Colonic mucosa (tissue), 4 donors: ENCODE measurements at regions not wholly inside any gene's neighbourhood (a gene's known extent, or its start where the extent isn't known, plus 50 kb on each side); places are given as distances from the start of the nearest gene placed in this dataset.

Experiments
- DNase-seq: peaks from one replicate; pipeline ENCODE4 v3.0.0-alpha.2; 2020
- H3K27ac ChIP-seq: fragments of 200-600 bp; one replicate; pipeline ENCODE4 v1.8.0; 2021
- H3K27me3 ChIP-seq: fragments of 200-600 bp; one replicate; pipeline ENCODE4 v1.8.0; 2021
- H3K36me3 ChIP-seq: fragments of 200-600 bp; one replicate; pipeline ENCODE4 v1.8.0; 2021
- H3K4me1 ChIP-seq: fragments of 200-600 bp; one replicate; pipeline ENCODE4 v1.8.0; 2021; ENCODE audit warnings: mild to moderate bottlenecking
- H3K4me3 ChIP-seq: fragments of 200-600 bp; one replicate; pipeline ENCODE4 v1.8.0; 2021
- H3K9ac ChIP-seq, 2 donors: one replicate each; pipeline ENCODE4 v1.7.0; 2013; ENCODE audit warnings: control low read depth in 2 of 2, low read depth in 2 of 2, low read length in 2 of 2
- H3K9me3 ChIP-seq: fragments of 200-600 bp; one replicate; pipeline ENCODE4 v1.8.0; 2021
- intact Hi-C: fragments of 100-400 bp; cut with DNase I; formaldehyde crosslinking; loops from one replicate; pipeline ENCODE4 v1.14.1; 2022
- TF ChIP-seq, protein P1 (sequence below): fragments of 200-600 bp; IDR thresholded peaks from one replicate; pipeline ENCODE4 v1.8.0; 2022; ENCODE audit warnings: antibody characterized with exemption, mild to moderate bottlenecking
- donor health status: healthy.
- donor health status: DM: no; HTN: no; CAD: no.
- donor health status: DM: no; HTN: no; CAD: no.

DNA sequence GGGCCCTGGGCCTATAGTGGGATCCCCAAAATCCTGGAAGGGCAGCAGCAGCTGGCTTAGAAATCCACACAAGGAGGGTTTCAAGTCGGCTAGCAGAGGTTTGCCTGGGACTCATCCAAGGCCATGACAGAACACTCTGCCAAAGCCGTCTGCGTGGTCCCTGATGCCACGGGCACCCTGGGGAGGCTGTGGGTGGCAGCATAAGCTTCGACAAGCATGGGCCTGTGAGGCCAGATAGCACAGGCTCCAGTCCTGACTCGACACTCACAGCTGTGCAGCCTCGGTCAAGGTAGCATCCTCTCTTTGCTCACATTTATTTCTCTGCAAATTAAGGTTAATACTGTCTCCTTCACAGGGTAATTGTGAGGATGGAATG is 138.3 kb downstream of the JCAD start:
- no peak overlapping the region for H3K27ac ChIP-seq
- intact Hi-C loops = no loop called here
- no peaks in the 10 kb centered on the region for H3K36me3 ChIP-seq
- no peak for DNase-seq
- H3K27me3 ChIP-seq = no peaks in the 10 kb centered on the region
- no peak overlapping the region for H3K4me3 ChIP-seq
- TF ChIP-seq, protein P1, sequence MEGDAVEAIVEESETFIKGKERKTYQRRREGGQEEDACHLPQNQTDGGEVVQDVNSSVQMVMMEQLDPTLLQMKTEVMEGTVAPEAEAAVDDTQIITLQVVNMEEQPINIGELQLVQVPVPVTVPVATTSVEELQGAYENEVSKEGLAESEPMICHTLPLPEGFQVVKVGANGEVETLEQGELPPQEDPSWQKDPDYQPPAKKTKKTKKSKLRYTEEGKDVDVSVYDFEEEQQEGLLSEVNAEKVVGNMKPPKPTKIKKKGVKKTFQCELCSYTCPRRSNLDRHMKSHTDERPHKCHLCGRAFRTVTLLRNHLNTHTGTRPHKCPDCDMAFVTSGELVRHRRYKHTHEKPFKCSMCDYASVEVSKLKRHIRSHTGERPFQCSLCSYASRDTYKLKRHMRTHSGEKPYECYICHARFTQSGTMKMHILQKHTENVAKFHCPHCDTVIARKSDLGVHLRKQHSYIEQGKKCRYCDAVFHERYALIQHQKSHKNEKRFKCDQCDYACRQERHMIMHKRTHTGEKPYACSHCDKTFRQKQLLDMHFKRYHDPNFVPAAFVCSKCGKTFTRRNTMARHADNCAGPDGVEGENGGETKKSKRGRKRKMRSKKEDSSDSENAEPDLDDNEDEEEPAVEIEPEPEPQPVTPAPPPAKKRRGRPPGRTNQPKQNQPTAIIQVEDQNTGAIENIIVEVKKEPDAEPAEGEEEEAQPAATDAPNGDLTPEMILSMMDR = no peak
- H3K9ac ChIP-seq = no peak overlapping the region
- no peaks in the 10 kb centered on the region for H3K4me1 ChIP-seq
- no peaks in the 10 kb centered on the region for H3K9me3 ChIP-seq

DNA sequence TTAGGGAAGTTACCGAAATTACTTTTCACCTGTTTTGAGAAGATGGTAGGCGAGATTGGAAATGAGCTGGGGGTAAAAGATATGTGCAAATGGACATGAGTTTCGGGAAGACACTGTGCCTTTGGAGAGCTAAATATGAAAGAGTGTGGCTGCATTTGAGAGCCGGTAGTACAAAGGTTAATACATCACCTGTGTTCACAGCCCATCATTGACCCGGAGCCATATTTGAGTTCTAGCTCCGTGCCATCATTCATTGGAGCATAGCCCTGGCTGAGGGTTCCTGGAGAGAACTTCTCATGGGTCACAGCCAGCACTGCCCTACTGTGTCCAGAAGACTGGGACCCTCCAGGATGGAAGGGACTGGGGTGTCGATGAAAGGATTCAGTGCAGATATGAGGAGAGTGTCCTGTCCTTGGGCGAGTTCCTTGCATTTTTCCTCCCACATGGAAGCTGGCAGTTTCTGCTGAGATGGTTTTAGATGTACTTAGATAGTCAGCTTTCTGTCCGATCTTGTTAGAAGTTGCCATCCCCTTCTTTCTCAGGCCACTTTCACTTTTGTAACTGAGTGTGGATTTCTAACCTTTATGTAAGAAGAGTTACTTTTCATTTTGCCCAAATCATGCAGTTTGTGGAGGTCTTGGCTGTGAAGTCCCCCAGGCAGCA is 138.8 kb downstream of the JCAD start:
- TF ChIP-seq, protein P1 = no peak
- H3K27me3 ChIP-seq = no peaks in the 10 kb centered on the region
- intact Hi-C loops = no loop called here
- H3K27ac ChIP-seq = no peak overlapping the region
- no peaks in the 10 kb centered on the region for H3K9me3 ChIP-seq
- no peak overlapping the region for H3K9ac ChIP-seq
- DNase-seq = no peak
- no peak overlapping the region for H3K4me3 ChIP-seq
- H3K36me3 ChIP-seq = no peaks in the 10 kb centered on the region
- H3K4me1 ChIP-seq = no peaks in the 10 kb centered on the region

DNA sequence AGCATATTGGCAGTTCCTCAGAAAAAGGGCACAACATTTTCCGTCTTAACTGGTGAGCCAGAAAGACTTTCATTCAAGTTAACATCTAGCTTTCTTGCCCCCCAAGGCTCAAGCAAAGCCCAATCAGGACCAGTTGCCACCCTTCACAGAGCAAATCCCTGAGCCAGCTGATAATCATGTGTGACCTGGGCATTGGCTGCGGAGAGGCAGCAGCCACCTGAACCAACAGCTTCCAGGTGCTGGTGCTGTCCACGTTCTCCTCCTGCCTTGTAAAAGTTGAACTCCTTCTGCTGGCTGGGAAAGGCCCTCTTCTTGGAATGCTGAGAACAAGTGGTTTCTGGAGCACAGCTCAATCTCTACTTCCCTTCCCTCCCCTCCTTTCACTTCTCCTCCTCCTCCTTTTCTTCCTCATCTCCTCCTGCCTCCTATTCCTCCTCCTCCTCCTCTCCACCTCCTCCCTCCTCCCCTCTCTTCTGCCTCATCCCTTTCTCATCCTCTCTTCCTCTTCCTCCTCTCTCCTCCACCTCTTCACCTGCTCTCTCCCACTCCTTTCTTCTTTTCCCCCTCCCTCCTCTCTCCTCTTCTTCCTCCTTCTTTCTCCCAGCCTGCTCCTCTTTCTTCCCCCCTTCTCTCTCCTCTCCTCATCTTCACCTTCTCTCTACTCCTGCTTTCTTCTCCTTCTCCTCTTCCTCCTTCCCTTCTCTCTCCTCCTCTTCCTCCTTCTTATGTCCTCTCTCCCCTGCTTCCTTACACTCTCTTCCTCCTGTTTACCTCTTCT is 140.6 kb downstream of the JCAD start:
- no peaks in the 10 kb centered on the region for H3K4me1 ChIP-seq
- H3K36me3 ChIP-seq = no peaks in the 10 kb centered on the region
- TF ChIP-seq, protein P1 = no peak
- no peaks in the 10 kb centered on the region for H3K27me3 ChIP-seq
- DNase-seq = no peak
- intact Hi-C loops = no loop called here
- no peak overlapping the region for H3K27ac ChIP-seq
- H3K4me3 ChIP-seq = no peak overlapping the region
- H3K9ac ChIP-seq = no peak overlapping the region
- H3K9me3 ChIP-seq = no peaks in the 10 kb centered on the region

DNA sequence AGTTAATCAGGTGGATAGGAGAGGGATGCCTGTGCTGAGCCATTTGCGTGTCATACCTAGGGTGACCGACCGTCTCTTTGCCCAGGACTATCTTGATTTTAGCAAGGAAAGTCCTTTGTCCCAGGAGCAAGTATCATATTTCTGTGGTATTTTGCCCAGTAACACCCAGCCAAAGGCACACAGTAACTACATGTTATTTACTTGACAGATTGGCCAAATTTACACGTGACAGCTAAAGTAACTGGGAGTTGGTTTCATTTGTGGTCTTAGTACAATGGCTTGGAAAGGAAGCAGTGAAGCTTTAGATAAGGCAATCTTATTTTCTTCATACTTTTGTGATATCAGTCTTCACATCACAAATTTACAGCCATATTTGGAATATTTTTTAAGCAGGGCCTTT is 142.1 kb downstream of the JCAD start:
- Histone ChIP-seq H3K4me3 (no peak overlapping the region), H3K4me1 (no peaks in the 10 kb centered on the region), H3K9me3 (no peaks in the 10 kb centered on the region), H3K27me3 (no peaks in the 10 kb centered on the region), H3K36me3 (no peaks in the 10 kb centered on the region), H3K27ac (no peak overlapping the region), H3K9ac (no peak overlapping the region)
- TF ChIP-seq, protein P1 = no peak
- intact Hi-C loops = no loop called here
- DNase-seq = no peak

DNA sequence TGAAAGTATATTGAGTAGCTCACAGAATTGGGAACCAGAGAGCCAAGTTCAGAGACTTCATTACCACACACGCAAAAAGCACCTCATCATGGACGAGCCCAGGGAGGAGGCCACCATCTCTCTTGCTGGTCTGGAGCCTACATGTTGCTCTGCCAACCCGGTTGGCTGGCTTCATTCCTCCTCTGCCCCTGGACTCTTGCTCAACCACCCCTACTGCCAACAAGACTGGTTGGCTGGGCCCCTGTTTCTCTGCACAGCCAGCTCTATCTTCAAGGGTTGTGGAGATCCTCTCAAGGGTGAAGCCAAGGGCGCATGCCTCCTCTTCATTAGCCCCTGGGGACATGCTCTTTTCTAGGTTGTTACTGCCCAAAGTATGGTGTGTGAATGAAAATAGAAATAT is 142.7 kb downstream of the JCAD start:
- TF ChIP-seq, protein P1 = no peak
- no peaks in the 10 kb centered on the region for H3K27me3 ChIP-seq
- no peak for DNase-seq
- H3K36me3 ChIP-seq = no peaks in the 10 kb centered on the region
- H3K27ac ChIP-seq = no peak overlapping the region
- H3K9me3 ChIP-seq = no peaks in the 10 kb centered on the region
- no peak overlapping the region for H3K4me3 ChIP-seq
- H3K9ac ChIP-seq = no peak overlapping the region
- no peaks in the 10 kb centered on the region for H3K4me1 ChIP-seq
- intact Hi-C loops = no loop called here
